ENCODE measurements at regions not wholly inside any gene's neighbourhood (a gene's known extent, or its start where the extent isn't known, plus 50 kb on each side); places are given as distances from the start of the nearest gene placed in this dataset.

DNA sequence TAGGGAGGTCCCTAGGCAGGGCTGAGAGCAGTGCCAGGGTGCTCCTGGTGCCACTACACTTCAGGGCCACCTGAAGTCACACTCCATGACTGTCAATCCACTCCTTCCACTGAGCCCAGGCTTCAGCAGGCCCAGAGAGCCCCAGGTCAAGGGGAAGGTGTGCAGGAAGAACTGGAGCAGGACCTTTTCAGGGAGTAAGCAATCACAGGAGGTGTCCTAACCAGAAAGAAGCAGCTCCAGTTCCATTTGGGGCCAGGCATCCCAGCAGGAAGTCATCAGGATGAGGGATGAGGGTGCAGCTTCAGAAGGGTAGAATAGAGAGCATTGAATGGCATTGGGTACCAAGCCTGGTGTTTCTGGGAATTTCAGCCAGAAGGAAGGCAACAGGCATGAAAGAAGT, 556.5 kb downstream of the INSC start:
- no peak for TF ChIP-seq CTCF (IDR thresholded peaks at IDR 0.05 in 8 of 11, conservative IDR thresholded peaks at IDR 0.05 in 3 of 11)
- TF ChIP-seq POLR2A (IDR thresholded peaks at IDR 0.05): no peak
